ENCODE measurements at regions not wholly inside any gene's neighbourhood (a gene's known extent, or its start where the extent isn't known, plus 50 kb on each side); places are given as distances from the start of the nearest gene placed in this dataset.

GRCh38 chr10:125514206-125515162 lies 168.5 kb downstream of the TEX36 start:
- no peak for DNase-seq (ENCODE audit: low spot score)
- no peak overlapping the region for H3K27ac ChIP-seq
- ChIA-PET POLR2A (ENCODE audit: low non-redundant PET) (no interaction called here), CTCF (no interaction called here)
- TF ChIP-seq CTCF (conservative IDR thresholded peaks at IDR 0.05; ENCODE audit: low read depth), result no peak

GRCh38 chr10:125513429-125514182 lies 169.4 kb downstream of the TEX36 start:
- no peak for DNase-seq (ENCODE audit: low spot score)
- POLR2A ChIA-PET (ENCODE audit: low non-redundant PET), result no interaction called here
- CTCF ChIA-PET, result interaction anchor here (0.6 to 1.2 kb wide), 2 partner anchors 8 to 14 kb away, joined by 3 to 4 read pairs; no protein-coding TSS in a partner anchor
- no peak overlapping the region for H3K27ac ChIP-seq
- no peak for TF ChIP-seq CTCF (conservative IDR thresholded peaks at IDR 0.05; ENCODE audit: low read depth)

- DNase-seq (ENCODE audit: low spot score), result no peak
- CTCF ChIA-PET, result interaction anchor here (1.1 kb wide), 1 partner anchor 11 kb away, joined by 4 read pairs; no protein-coding TSS in a partner anchor
- H3K27ac ChIP-seq, result no peak overlapping the region
- POLR2A ChIA-PET (ENCODE audit: low non-redundant PET), result no interaction called here
- no peak for TF ChIP-seq CTCF (conservative IDR thresholded peaks at IDR 0.05; ENCODE audit: low read depth)
Observed at GRCh38 chr10:125510998-125511397, 172.0 kb downstream of the TEX36 start.

- CTCF ChIA-PET, result interaction anchor here (0.7 kb wide), 1 partner anchor 177 kb away, joined by 3 read pairs; no protein-coding TSS in a partner anchor
- DNase-seq (ENCODE audit: low spot score), result no peak
- no peak overlapping the region for H3K27ac ChIP-seq
- no peak for TF ChIP-seq CTCF (conservative IDR thresholded peaks at IDR 0.05; ENCODE audit: low read depth)
- POLR2A ChIA-PET (ENCODE audit: low non-redundant PET), result no interaction called here
Observed at GRCh38 chr10:125505648-125506047, 177.3 kb downstream of the TEX36 start.

- no peak for DNase-seq (ENCODE audit: low spot score)
- CTCF ChIA-PET, result interaction anchor here (0.7 to 2.2 kb wide), 4 partner anchors 20 to 207 kb away, joined by 3 to 11 read pairs (median 4); no protein-coding TSS in a partner anchor
- POLR2A ChIA-PET (ENCODE audit: low non-redundant PET), result interaction anchor here (0.6 kb wide), 1 partner anchor 160 kb away, joined by 4 read pairs; no protein-coding TSS in a partner anchor
- no peak for TF ChIP-seq CTCF (conservative IDR thresholded peaks at IDR 0.05; ENCODE audit: low read depth)
- H3K27ac ChIP-seq, result no peak overlapping the region
Observed at GRCh38 chr10:125502276-125502675, 180.7 kb downstream of the TEX36 start.

GRCh38 chr10:125495386-125495785 lies 187.6 kb downstream of the TEX36 start:
- no peak for DNase-seq (ENCODE audit: low spot score)
- ChIA-PET CTCF (interaction anchor here (0.8 kb wide), 1 partner anchor 342 kb away, joined by 4 read pairs; no protein-coding TSS in a partner anchor), POLR2A (ENCODE audit: low non-redundant PET) (no interaction called here)
- no peak overlapping the region for H3K27ac ChIP-seq
- no peak for TF ChIP-seq CTCF (conservative IDR thresholded peaks at IDR 0.05; ENCODE audit: low read depth)

Data from RWPE1 (cell line).